NCI-H748 treated with DMSO at 0.1 percent for 48 hours (cell line): ENCODE measurements at regions not wholly inside any gene's neighbourhood (a gene's known extent, or its start where the extent isn't known, plus 50 kb on each side); places are given as distances from the start of the nearest gene placed in this dataset.

Experiments used
- DNase-seq: peaks from one replicate; lab custom pipeline; 2025; lab: John Stamatoyannopoulos, UW

DNA sequence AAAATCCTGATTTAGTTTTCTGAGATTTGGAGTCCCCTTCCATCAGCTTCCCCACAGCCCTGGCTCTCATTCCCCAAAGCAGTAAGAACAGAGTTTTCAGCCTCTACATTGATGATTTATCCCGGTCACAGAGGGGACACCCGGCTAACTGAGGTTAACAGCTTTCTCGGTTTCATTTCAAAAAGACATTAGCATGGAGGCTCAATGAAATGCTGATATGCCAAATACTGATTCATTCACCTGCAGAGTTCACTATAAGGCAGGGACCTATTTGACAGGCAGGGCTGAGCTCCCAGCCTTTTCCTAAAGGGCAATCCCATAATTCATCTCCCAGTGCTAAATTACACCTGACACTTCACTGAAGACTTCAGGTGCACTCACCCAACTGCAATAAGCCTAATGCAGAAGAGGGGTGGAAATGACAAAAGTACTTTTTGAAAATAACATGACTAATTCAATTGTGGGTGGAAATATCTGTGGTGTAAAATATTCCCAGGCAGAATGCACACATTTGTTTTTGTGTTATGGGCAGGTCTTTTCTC, 99.8 kb upstream of the PMFBP1 start:
- no peak for DNase-seq

DNA sequence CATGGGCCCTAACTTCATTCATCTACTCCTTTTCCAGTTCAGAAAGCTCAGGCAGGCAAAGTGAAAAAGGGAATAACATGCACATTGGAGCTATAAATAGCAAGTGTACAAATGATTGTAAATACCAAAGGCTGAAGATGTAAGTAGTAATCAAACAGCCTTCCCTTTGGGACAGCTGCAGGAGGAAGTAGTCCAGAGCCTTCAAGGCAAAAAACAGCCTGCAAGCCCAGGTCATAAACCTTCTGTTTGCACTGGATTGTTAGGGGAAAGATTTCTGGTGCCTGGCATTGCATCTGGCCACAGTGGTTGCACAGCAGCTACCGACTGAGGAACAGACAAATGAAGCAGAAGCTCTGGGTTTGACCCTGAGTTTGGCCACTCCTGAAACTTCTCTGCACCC, 98.6 kb upstream of the PMFBP1 start:
- DNase-seq = no peak

DNA sequence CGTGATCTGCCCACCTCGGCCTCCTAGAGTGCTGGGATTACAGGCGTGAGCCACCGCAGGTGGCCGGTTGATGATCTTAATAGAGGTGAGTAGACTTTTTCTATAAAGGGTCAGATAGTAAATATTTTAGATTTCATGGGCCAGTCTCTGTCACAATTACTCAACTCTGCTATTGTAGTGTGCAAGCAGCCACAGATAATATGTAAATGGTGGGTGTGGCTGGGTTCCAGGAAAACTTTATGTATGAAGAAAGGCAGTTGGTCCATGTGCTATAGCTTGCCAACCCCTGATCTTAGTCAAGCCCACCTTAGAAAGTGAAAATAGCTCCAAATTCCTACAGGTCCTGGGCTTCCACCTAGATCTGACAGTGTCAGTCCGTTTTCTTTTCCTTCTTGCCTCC, 94.9 kb upstream of the PMFBP1 start:
- no peak for DNase-seq

DNA sequence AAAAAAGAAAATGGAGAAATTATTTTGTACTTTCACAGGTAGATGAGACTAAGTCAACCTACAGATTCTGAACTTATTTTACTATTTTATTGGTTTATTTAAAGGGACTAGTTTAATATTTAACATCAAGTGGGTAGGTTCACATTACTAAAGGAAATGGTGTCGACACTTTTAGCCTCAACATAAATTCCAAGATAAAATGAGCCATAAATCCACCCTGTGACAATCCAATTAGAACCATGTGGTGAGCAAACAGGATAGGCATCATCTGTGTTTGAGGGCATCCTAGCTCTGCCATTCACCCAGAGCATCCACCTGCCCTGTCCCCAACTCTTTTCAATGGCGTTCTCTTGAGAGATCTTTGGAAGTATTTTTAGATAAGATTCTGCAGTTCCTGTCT, 92.8 kb upstream of the PMFBP1 start:
- DNase-seq = no peak

DNA sequence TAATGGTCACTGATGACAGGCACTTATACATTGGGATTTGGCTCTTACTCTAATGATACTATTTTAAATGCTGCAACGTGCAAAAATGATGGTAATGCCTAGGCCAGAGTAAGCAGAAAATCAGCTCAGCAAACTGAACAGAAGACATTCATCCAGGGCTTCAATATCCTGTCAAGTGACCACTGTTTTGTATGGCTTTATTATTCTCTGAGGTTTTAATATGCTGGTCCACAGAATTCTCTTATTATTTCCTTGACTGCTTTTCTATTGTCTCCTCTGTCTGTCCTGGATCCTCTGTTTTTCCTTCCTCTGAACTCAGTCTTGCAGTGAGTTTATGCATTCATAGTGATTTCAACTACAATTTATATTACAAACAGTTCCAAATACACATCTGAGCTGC, 90.8 kb upstream of the PMFBP1 start:
- no peak for DNase-seq

DNA sequence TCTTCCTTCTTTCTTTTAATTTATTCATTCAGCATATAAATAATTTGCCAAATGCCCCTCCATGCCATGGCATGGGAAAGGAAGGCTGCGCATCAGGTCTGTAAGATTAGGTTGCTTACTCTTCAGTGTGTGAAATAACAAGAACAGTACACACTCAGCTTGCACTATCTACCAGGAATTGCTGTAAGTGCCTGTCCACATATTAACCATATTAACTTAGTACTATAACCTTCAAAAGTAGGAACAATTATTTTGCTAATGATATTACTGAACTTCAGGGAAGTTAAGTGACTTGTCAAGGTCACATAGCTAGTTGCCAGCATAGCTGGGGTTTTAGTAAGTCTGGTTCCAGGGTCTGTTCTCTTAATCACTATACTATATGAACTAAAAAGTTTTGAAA, 89.2 kb upstream of the PMFBP1 start:
- DNase-seq = no peak

DNA sequence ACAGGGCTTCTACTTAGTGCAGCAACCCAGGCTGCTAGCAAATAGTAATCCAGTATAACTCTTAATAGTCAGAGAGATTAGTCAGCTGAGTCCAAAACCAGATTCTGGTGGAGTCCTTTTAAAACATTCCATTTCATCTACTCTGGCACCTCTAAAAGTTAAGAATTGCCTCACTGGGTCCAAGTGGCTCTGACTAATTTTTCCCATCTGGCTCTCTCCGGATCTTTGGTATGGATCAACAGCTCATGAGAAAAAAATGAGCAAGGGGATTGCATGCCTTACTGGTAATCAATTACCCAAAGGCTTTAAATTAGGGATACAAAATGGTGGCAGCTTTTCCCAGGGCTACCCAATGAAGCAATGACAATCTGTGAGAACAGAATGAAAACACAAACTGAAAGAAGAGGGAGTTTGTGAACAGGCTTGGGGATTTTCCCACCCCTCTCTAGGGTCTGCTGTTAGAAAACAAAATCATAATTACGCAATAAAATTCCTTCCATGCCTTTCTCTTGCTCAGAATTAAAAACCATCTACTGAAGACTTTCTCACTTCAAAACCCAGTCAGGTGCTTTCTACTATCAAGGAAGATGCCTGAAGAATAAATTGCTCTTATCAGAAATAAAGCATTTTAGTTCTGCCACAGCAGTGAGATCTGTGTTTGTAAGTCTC, 84.6 kb upstream of the PMFBP1 start:
- DNase-seq = no peak

DNA sequence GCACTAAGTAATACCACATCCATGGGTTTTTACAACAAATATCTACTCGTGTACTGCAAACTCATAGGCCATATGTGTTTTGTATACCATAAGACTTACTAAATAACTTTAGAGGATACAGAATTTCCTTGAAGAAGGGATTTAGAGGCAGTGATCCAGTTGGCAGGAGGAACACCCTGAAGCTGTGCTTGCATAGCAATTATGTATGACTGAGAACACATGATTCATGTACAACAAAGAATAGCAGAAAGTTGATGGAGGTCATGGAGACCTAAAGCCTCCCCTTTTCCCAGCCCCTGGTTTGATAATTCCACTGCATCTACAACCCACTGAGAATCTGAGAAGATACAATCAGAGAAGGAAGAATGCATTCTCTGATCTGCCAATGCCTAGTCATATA, 83.8 kb upstream of the PMFBP1 start:
- DNase-seq = no peak

DNA sequence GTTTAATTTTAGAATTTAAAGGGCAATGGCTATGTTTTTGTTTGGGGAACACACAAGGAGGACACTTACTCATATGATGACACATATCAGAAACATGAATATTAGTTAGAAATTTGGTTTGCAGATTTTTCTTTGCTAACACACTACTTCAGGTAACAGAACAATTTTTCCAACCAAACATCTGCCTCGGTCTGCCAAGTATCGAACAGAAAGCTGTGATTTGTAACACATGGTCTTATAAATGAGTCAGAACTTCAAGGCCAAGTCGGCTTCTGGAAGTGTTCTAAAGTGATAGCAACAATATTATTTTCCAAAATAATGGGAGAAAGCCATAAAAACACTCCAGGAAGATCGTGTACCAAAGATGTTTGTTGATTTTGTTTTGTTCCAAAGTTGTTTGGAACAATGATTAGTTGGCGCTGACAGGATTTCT, 75.9 kb upstream of the PMFBP1 start:
- DNase-seq = no peak

DNA sequence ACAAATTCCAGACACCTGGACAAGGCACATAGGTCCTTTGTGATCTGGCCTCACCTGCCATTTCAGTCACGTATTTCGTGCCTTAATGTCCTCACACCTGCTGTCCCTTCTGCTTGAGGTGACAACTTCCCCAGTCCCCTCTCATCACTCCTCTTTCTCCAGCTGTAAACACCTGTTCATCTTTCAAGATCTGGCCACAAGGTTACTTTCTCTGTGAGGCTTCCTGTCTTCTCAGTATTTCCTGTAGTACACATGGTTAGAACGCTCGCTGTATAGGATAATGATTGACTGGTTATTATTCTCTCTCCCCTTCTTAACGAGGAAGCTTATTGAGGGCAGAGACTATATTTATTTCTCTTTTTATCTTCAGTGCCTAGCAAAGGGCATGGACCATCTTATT, 74.5 kb upstream of the PMFBP1 start:
- DNase-seq = no peak

DNA sequence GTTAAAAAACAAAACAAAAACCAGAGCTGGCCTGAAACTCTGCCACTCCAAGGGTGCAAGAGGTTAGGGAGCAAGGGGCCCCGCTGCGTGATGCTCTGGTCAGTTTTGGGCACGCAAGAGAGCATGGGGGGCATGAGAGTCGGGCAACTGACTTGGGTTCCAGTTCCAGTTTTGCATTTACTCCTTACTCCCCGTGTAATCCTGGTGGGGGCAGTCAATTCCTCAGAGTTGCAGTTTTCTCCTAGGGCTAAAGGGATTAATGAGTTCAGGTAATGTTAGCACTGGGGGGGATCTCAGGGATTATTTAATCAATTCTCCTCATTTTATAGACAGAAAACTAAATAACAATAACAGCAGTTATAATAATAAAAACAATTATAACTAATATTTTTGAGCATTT, 72.9 kb upstream of the PMFBP1 start:
- no peak for DNase-seq

DNA sequence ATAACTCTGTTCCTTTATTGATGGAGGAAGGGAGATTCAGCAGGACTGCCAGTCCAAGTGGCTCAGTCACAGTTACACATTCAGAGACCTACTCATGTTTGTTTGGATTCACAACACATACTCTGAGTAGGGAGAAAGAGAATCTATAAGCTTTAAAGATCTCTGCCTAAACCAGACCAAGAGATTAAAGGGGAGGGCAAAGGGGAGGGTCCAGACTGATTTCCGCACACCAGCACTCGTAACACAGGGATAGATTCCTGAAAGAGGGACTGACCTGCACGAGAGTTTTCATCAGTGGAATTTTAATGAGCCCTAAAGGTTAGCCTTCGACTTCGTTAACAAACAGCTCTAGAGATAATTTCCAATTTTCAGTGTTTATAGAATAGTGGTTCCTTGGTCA, 71.7 kb upstream of the PMFBP1 start:
- DNase-seq = no peak

DNA sequence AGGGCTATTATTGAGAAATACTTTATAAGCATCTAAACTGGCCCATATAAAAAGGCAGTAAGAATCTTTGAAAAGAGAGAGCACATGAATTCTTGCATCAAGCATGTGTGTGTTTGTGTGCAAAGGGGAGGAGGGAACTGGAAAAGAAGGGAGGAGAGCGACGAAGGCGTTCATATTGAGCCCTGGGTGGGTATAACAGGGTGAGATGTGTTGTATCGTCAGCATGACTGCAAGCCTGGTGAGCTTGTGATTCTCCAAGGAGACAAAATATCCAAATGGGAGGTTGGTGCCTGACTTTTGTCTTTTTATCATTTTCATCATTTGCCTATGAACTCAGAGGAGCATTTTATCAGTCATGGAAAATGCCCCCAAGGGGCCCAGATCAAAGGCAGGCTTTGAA, 70.8 kb upstream of the PMFBP1 start:
- no peak for DNase-seq

DNA sequence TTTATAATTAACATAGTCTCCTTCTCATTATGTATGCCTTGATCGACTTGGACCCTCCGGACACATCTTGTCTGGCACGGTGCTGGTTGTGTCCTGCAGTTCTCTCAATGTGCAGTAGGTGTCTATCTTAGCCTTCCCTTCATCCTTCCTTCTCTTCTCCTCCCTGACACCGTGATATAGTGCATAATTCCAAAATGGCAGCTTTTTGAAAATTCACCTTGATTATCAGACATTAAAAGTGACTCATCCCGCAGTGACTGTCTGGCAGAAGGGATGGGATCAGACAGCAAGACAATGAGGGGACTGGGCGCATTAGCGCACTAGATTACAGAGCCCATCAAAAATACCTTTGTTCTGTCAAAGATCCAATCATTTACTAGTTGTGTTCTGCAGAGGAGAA, 70.0 kb upstream of the PMFBP1 start:
- DNase-seq = peak; percentile 62

DNA sequence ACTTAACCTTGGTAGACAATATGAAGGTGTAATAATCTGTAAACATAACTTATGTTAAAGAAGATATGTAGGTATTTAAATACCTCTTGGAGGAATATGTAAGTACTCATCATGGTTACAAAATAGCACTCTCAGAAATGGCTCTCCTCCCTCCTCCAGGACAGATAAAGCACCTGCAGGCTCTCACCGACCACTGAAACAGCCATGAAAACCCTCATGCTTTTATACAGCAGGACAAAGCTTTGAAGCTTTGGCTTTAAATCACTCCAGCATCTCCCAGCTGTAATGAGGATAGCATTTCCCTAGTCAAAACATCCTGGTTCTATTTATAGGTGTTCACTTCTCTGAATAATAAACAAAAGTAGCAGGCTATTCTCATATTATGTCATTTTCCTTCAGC, 69.1 kb upstream of the PMFBP1 start:
- no peak for DNase-seq

DNA sequence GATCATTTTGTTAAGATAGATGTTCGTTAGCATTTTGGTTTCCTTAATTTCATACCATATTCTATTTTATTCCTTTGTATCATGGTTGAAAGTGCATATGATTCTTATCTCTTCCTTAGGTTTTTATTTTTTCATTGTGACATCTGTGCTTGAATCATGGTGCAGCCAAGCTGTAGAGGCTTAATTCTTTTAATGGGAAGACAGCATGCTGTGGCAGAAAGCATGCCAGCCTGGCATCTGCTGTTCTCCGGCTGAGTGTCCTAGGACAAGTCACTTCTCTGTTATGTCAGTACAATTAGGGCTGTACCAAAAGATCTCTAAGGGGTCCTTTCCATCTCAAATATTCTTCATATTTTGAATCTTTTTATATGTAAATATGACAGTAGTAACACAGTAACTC, 68.5 kb upstream of the PMFBP1 start:
- DNase-seq = no peak

DNA sequence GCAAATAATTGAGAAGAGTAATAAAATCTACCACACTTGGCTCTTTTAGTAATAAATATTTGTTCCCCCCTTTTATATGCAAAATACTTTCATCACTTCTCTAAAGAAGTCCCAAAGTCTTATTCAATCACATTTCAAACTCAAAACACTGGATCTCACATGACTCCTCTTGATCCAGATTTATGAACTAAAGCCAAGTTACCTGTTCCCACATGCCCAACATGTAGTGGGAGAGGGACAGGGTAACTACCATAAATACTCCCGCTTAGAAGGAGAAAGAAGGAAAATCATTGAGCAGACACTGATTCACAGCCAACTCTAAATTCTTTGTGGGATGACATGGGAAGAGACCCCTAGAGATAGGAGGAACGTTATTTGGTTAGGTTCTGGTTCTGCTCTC, 64.9 kb upstream of the PMFBP1 start:
- DNase-seq = no peak

DNA sequence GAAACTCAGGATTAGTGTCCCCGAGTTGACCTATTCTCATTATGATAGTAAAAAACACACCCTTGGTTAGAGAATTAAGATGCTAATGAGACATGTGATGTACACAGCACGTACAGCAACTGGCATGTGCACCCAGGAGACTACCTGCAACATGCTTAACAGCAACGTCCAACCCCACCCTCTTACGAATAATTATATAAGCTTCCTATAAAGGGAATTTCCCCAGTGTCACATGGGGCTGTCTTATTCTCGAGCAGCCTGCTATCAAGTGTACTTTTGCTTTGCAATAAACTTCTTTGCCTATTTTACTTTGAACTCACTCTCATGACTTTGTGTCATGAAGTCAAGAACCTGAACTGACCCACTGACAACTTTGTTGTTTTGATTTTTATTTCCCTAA, 62.4 kb upstream of the PMFBP1 start:
- no peak for DNase-seq

DNA sequence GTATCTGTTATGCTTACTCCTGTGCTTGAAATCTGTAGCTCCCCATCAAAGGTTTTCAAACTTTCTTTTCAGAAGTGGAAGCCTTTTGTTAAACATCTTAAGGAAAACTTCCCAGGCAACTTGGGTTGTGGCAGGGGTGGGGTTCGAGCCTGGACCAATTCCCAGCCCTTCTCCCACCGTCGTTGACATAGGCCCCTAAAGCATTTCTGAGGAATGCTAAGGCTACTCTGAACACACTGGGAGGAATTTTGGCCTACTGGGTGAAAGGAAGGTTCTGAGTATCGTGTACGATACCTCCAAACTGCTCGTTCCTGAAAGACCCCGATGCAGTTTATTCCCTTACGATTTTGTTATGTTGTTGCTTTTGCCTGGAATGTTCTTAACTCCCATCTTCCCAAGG, 56.1 kb upstream of the PMFBP1 start:
- no peak for DNase-seq

DNA sequence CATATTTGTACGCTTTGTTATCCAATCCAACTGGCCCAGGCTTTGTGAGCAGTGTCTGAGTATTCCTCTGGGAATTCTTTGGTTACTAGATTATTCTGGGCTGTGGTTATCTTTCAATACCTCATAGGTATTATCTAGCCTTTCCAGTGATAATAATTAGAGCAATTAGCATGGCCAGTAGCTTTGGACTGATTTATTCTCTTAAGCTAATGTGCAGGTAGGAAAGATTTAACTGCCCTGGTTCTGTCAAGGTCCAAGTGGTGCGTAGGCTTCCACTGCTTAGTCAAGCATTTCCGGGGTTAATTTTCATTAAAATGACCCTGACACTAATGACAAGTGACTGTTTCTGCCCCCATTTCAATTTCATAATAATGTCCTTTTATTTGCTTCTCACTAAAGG, 54.2 kb upstream of the PMFBP1 start:
- DNase-seq = no peak

DNA sequence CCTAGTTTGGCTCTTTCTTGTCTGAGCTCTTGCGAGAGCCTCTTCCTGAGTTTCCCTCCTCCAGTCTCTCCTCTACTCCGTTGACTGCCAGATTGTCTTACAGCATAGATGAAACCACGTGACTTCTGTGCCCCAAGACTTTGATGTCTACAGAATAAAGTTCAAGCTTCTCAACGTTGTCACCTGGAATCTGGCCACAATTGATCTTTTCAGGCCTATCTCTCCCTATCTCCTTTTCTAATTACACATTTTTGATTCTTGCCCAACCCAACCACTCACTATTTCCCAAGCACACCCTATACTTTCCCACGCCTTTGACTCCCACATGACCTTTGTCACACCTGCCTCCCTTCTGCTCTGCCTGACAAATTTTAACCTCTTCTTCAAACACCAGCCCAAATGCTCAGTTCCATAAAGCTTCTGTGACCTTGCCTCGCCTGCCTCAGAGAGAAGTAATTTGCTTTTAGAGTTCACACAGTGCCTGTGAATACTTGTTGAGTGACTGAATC, 52.4 kb upstream of the PMFBP1 start:
- DNase-seq = no peak

DNA sequence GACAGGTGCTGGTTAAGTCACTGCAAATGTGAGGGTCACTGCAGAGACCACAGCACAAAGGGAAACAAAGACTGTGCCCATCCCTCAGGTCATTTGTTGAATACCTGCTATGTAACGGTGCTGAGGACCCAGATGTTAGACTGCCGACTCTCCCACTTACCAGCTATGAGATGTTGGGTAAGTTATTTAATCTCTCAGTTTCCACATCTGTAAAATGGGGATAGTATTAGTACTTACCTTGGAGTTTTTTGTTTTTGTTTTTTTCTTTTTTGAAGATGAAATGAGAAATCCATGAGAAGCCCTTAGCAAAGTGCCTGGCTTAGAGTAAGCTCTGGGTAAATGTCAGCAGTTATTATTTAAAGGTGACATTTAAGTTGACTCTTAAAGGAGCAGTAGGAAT, 50.5 kb upstream of the PMFBP1 start:
- no peak for DNase-seq
